ENCODE measurements at regions not wholly inside any gene's neighbourhood (a gene's known extent, or its start where the extent isn't known, plus 50 kb on each side); places are given as distances from the start of the nearest gene placed in this dataset.

DNA sequence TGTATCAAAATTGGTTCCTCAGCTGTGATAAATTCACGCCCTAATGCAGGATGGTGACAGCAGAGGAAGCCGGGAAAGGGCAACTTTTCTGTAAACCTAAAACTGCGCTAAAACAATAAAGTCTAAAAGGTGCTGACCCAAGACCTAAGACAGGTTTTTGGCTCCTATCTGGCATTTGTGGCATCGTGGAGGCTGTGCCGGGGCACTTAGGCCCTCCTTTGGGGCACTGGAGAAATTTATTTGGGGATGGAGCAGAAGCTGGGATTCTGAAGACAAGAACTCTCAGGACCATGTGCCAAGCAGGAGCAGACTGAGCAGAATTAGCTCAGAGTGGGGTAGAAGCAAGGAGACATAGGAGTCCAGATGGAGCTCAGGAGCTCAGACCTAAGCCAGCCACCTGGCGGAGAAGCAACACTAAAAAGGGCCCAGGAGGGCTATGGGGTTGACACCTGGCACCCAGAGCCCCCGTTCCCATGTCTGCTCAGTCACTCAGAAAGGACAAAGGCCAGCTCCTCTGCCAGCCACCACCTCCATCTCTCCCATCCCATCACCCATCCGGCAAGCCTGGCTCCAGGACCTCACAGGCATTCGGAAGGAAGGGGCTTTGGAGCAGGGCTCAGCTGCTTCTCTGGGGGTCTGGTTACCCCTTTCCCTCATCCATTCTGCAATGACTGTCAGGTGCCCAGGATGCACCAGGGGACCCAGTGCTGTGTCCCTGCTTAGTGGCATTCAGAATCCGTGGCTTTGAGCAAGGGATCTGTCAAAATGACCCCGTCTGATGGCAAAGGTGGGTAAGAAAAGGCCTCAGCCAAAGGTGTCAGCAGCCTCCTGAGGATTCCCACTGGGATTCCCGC is 347.7 kb downstream of the NPHP4 start:
- H3K27ac Mint-ChIP-seq: no peak overlapping the region
- no peaks in the 10 kb centered on the region for H3K4me1 Mint-ChIP-seq
- peaks cover 3% of the 10 kb centered on the region for H3K27me3 Mint-ChIP-seq
- no peak for ATAC-seq (ENCODE audit: low read depth)
- H3K36me3 Mint-ChIP-seq: no peaks in the 10 kb centered on the region
- no peak for DNase-seq
- H3K4me3 Mint-ChIP-seq: no peak overlapping the region
- POLR2A ChIA-PET: no interaction called here
- H3K9me3 Mint-ChIP-seq: peaks cover 8% of the 10 kb centered on the region

DNA sequence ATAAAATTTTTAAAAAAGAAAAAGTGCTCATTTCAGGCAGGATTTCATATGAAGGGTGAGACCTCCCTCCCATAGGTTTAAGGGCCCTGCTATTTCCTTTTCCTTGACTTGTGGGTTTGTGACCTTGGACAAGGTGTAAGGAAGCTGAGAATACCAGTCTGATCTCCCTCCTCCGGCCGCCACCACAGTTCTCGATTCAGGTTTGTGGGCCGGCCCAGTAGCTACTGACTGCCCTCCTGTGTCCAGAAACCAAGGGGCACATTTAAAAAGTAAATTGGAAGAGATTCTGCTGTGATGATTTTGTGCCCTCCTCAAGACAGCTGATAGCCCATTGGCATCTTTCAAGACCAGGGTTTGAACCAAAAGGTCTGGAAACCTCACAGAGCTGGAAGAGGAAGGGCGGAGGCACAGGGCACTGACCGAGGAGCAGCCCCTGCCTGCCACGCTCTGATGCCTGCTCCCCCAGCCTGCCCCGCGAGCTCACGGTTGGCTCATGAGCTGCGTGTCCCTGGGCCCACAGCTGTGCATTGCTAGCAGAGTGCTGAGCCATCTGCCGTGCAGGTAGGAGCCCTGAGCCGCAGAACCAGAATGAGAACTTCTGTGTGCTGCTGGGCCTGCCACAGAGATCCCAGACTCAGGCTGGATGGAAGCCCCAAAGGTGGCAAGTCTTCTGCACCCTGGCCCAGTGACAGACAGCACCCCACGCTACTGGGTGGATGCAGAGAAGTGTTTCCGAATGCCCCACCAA is 348.7 kb downstream of the NPHP4 start:
- POLR2A ChIA-PET: no interaction called here
- H3K27ac Mint-ChIP-seq: no peak overlapping the region
- H3K27me3 Mint-ChIP-seq: peaks cover 3% of the 10 kb centered on the region
- H3K4me1 Mint-ChIP-seq: no peaks in the 10 kb centered on the region
- no peak overlapping the region for H3K4me3 Mint-ChIP-seq
- no peaks in the 10 kb centered on the region for H3K36me3 Mint-ChIP-seq
- H3K9me3 Mint-ChIP-seq: peaks cover 8% of the 10 kb centered on the region
- DNase-seq (no peak), ATAC-seq (ENCODE audit: low read depth) (no peak)

DNA sequence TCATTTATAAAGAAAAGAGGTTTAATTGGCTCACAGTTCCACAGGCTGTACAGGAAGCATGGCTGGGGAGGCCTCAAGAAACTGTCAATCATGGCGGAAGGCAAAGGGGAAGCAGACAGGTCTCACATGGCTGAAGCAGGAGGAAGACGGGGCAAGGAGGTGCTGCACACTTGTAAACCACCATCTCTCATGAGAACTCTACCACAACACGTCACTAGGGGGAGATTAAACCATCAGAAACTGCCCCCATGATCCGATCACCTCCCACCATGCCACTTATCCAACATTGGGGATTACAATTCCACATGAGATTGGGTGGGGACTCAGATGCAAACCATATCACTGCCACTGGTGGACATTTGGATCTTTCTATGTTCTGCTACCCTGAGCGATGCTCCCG is 351.4 kb downstream of the NPHP4 start:
- ATAC-seq (ENCODE audit: low read depth) (no peak), DNase-seq (no peak)
- H3K27me3 Mint-ChIP-seq: no peaks in the 10 kb centered on the region
- H3K27ac Mint-ChIP-seq: no peak overlapping the region
- POLR2A ChIA-PET: no interaction called here
- peaks cover 2% of the 10 kb centered on the region for H3K9me3 Mint-ChIP-seq
- H3K4me3 Mint-ChIP-seq: no peak overlapping the region
- H3K4me1 Mint-ChIP-seq: no peaks in the 10 kb centered on the region
- no peaks in the 10 kb centered on the region for H3K36me3 Mint-ChIP-seq

DNA sequence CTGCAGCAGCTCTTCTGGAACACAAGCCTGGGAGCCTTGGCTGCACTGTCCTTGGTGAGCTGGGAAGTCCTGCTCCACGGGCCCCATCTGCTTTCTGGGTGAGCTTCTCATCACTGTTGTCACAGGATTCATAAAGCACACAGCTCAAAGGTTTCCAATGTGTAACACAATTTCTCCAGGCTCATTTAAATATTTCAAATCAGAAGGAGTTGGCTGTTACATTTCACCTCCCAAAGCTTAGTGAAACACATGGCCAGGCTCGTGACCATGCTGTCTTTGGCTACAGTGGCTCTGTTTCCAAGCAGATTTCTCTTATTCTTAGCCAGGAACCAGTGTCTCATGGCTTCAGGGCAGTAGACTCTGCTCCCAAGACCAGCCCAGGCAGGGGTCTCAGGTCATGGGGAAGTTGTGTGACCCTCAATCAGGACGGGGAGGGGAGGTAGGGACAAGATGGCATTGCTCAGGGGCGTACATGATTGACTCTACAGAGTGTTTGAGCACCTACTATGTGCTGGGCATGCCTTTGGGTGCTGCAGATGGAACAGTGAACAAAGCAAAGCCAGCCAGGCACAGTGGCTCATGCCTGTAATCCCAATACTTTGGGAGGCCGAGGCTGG is 353.0 kb downstream of the NPHP4 start:
- POLR2A ChIA-PET: no interaction called here
- H3K9me3 Mint-ChIP-seq: no peaks in the 10 kb centered on the region
- H3K36me3 Mint-ChIP-seq: no peaks in the 10 kb centered on the region
- H3K4me3 Mint-ChIP-seq: no peak overlapping the region
- DNase-seq: no peak
- H3K27me3 Mint-ChIP-seq: no peaks in the 10 kb centered on the region
- no peak for ATAC-seq (ENCODE audit: low read depth)
- H3K4me1 Mint-ChIP-seq: no peaks in the 10 kb centered on the region
- H3K27ac Mint-ChIP-seq: no peak overlapping the region

DNA sequence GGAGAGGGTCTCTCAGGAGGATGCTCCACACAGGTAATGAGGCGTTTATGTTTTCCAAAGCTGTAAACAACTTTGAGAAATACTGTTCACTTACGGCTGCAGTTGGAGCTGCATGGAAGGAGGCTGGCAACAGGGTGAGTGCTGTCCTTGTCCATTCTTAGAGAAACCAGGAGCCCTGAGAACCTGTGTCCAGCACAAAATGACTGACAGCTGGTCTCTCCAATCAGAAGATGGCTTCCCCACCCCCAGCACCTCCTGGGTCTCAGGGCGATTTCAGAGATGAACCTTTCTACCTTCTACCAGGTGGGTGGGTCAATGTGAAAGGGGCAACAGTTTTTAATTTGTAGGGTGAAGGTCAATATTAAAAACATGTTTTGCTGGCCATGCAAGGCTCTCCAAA is 353.6 kb downstream of the NPHP4 start:
- no peaks in the 10 kb centered on the region for H3K27me3 Mint-ChIP-seq
- no peak for DNase-seq
- H3K9me3 Mint-ChIP-seq: no peaks in the 10 kb centered on the region
- no peaks in the 10 kb centered on the region for H3K4me1 Mint-ChIP-seq
- no peak overlapping the region for H3K27ac Mint-ChIP-seq
- no peak overlapping the region for H3K4me3 Mint-ChIP-seq
- POLR2A ChIA-PET: no interaction called here
- ATAC-seq (ENCODE audit: low read depth): no peak
- H3K36me3 Mint-ChIP-seq: no peaks in the 10 kb centered on the region

DNA sequence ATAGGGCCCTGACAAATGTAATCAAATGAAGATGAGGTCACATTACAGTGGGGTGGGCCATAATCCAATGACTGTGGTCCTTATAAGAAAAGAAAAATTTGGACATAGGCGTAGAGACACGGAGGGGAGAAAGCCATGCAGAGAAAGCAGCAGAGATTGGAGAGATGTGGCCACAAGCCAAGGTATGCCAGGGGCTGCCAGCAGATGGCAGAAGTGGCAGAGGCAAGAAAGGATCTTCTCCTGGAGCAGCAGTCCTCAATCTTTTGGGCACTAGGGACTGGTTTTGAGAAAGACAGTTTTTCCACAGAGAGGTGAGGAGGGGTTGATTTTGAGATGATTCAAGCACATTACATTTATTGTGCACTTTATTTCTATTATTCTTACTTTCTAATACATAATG is 355.1 kb downstream of the NPHP4 start:
- ATAC-seq (ENCODE audit: low read depth): no peak
- Mint-ChIP-seq H3K9me3 (no peaks in the 10 kb centered on the region), H3K27ac (no peak overlapping the region), H3K27me3 (no peaks in the 10 kb centered on the region), H3K4me1 (no peaks in the 10 kb centered on the region), H3K36me3 (no peaks in the 10 kb centered on the region), H3K4me3 (no peak overlapping the region)
- POLR2A ChIA-PET: no interaction called here
- DNase-seq: no peak

DNA sequence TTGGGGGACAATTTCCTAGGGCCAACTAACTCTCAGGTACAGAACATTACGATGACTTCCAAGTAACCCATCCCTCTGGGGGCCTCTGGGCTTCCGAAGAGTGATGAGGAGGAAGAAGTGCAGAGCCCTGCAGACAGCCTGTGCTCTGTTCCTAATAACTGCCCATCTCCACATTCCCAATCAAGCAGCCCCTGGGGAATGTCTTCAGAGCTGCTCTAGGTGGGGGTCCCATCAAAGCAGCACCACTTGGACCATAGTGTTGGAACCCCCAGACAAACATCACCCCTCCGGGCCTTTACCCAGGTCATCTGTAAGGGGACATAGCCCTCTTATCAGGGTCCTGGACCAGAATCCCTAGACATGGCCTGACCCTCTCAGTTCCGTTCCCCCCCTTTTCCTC is 357.3 kb downstream of the NPHP4 start:
- no peak overlapping the region for H3K4me3 Mint-ChIP-seq
- H3K27me3 Mint-ChIP-seq: no peaks in the 10 kb centered on the region
- ATAC-seq (ENCODE audit: low read depth): no peak
- POLR2A ChIA-PET: no interaction called here
- no peaks in the 10 kb centered on the region for H3K9me3 Mint-ChIP-seq
- no peak for DNase-seq
- H3K36me3 Mint-ChIP-seq: no peaks in the 10 kb centered on the region
- H3K27ac Mint-ChIP-seq: no peak overlapping the region
- H3K4me1 Mint-ChIP-seq: no peaks in the 10 kb centered on the region

DNA sequence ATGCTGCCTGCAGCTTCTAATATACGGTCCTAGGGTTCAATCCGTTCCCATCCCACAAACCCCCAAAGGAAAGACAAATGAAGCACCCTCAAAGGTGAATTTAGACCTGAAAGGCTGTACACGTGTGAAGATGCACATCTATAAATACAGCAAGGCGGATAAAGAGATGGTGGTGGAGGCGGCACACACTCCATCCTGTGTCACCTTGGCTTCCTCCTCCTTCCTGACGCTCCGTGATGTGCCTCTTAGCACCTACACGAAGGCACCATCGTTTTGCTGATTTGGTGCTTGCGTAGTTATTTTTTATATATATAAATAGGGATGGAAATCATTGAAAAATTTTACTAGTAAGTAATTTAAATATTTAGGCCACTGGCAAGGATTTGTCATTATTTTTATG is 359.4 kb downstream of the NPHP4 start:
- no peak for DNase-seq
- H3K4me3 Mint-ChIP-seq: no peak overlapping the region
- H3K4me1 Mint-ChIP-seq: no peaks in the 10 kb centered on the region
- ATAC-seq (ENCODE audit: low read depth): no peak
- peaks cover 3% of the 10 kb centered on the region for H3K27me3 Mint-ChIP-seq
- POLR2A ChIA-PET: no interaction called here
- no peak overlapping the region for H3K27ac Mint-ChIP-seq
- H3K9me3 Mint-ChIP-seq: no peaks in the 10 kb centered on the region
- no peaks in the 10 kb centered on the region for H3K36me3 Mint-ChIP-seq

DNA sequence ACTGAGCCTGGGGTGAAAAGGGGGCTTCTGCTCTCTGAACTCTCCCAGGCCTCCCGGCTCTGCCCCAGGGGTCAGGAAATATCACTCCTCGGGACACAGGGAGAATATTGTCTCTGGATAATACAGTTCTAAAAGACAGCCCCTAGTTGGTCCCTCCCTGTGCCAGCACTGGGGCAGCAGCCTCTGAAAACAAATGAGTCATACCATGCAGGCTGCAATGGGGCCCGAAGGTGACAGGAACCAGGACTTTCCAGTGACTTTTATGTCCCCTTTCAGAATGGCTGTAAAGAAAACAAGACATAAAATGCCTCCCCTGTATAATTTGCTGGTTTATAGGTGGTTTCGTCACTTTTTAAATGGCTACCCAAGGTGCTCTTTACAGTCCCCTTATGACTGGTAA is 360.0 kb downstream of the NPHP4 start:
- no peaks in the 10 kb centered on the region for H3K36me3 Mint-ChIP-seq
- no peak overlapping the region for H3K4me3 Mint-ChIP-seq
- DNase-seq (no peak), ATAC-seq (ENCODE audit: low read depth) (no peak)
- POLR2A ChIA-PET: no interaction called here
- no peaks in the 10 kb centered on the region for H3K9me3 Mint-ChIP-seq
- H3K4me1 Mint-ChIP-seq: no peaks in the 10 kb centered on the region
- no peak overlapping the region for H3K27ac Mint-ChIP-seq
- H3K27me3 Mint-ChIP-seq: peaks cover 3% of the 10 kb centered on the region

DNA sequence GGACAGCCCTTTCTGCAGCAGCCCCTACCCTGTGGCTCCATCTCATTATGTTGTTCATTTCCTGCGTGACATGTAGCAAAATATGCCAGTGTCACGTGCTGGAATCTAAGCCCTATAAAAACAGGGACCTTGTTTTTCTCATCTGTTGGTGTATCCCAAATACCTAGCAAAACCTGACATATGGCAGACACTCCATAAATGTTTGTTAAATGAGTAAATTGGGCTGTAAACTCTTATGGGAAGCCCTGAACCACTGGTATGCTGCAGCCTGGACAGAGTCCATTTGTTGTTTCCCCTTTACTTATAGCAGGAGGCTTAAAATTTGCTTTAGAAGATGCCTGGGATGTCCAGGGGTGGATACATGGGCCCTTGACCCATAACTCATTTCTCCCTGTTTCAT is 363.8 kb downstream of the NPHP4 start:
- no peak for DNase-seq
- H3K27ac Mint-ChIP-seq: no peak overlapping the region
- H3K9me3 Mint-ChIP-seq: no peaks in the 10 kb centered on the region
- H3K27me3 Mint-ChIP-seq: peaks cover 10% of the 10 kb centered on the region
- H3K4me1 Mint-ChIP-seq: no peaks in the 10 kb centered on the region
- H3K36me3 Mint-ChIP-seq: peaks cover 1% of the 10 kb centered on the region
- no peak overlapping the region for H3K4me3 Mint-ChIP-seq
- no peak for ATAC-seq (ENCODE audit: low read depth)
- POLR2A ChIA-PET: no interaction called here

DNA sequence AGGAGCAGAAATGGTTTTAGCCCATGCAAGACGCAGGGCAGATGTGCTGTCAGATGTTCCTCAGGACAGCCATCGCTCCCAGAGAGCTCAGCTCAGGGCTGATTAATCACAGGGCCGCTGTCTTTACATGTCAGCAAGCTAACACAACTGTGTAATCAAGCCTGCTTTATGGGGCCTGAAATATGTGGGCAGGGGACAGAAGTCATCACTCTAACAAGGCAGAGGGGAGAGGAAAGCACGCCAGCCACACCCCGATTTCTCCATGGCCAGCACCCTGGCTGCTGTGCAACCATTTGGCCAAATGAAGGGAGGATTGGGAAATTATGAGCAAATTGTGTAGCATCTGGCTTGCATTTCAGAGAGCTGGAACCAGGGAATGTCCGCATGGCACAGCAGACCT is 368.8 kb downstream of the NPHP4 start:
- no peak for DNase-seq
- Mint-ChIP-seq H3K27me3 (peaks cover 14% of the 10 kb centered on the region), H3K4me1 (no peaks in the 10 kb centered on the region), H3K9me3 (no peaks in the 10 kb centered on the region), H3K27ac (no peak overlapping the region), H3K4me3 (no peak overlapping the region), H3K36me3 (peaks cover 1% of the 10 kb centered on the region)
- POLR2A ChIA-PET: no interaction called here
- no peak for ATAC-seq (ENCODE audit: low read depth)

DNA sequence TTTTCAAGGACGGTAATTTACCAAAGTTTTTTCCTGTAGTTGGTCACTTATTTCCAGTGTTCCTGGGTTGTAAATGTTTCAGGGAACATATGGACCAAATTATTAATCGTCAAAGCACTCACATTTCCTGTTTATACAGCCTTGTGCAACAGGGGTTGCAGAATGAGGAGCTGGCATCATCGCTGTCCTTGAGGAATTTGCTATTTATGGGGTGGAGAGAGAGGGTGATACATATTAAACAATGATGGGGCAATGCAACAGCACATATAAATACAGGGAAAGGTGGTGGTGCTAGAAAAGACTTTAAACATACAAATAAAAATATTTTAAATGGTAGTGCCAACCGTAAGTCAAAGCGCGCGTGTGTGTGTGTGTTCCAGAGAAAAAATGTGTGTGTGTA is 369.8 kb downstream of the NPHP4 start:
- peaks cover 1% of the 10 kb centered on the region for H3K36me3 Mint-ChIP-seq
- no peak for DNase-seq
- peaks cover 14% of the 10 kb centered on the region for H3K27me3 Mint-ChIP-seq
- ATAC-seq (ENCODE audit: low read depth): no peak
- no peaks in the 10 kb centered on the region for H3K4me1 Mint-ChIP-seq
- H3K4me3 Mint-ChIP-seq: no peak overlapping the region
- H3K27ac Mint-ChIP-seq: no peak overlapping the region
- POLR2A ChIA-PET: no interaction called here
- H3K9me3 Mint-ChIP-seq: no peaks in the 10 kb centered on the region

DNA sequence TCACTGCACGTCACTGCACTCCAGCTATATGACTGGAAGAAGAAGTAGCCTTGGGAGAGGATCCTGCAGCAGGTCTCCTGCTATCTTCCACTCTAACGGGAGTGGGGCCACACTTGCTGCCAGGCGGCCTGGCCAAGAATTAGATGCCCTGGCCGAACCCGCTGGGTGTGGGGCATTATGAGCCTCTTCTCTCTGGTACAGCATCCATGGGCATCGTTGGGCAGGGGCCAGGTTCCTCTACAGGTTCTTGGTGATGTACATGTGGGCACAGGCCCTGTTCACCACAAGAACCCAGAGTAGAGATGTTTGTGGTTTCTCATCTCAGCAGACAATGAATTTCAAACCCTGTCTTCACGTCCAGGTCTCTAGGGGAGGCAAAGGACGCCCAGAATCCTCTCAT is 370.5 kb downstream of the NPHP4 start:
- POLR2A ChIA-PET: no interaction called here
- Mint-ChIP-seq H3K4me1 (no peaks in the 10 kb centered on the region), H3K4me3 (no peak overlapping the region), H3K9me3 (no peaks in the 10 kb centered on the region), H3K27ac (no peak overlapping the region), H3K36me3 (peaks cover 1% of the 10 kb centered on the region), H3K27me3 (peaks cover 12% of the 10 kb centered on the region)
- DNase-seq (no peak), ATAC-seq (ENCODE audit: low read depth) (no peak)

DNA sequence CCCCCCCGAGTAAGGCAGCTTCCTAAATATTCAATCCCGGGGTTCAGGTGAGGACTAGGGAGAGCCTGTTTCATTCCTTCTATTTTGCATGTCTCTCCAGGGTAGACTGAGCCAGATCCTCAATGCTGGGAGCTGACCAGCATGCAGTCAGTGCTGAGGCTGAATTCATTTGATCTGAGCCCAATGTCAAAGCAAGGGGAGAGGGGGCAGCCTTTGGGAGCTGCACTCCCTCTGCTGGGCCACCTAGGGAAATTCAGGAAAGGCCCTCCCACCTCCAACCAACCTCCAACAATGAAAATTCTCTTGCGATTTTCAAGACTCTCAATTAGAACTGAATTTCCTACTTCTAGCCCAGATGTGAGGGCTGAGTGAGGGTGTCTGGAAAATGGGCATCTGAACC is 371.2 kb downstream of the NPHP4 start:
- no peak overlapping the region for H3K27ac Mint-ChIP-seq
- H3K4me1 Mint-ChIP-seq: no peaks in the 10 kb centered on the region
- ATAC-seq (ENCODE audit: low read depth): no peak
- no peak overlapping the region for H3K4me3 Mint-ChIP-seq
- H3K27me3 Mint-ChIP-seq: peaks cover 10% of the 10 kb centered on the region
- H3K9me3 Mint-ChIP-seq: no peaks in the 10 kb centered on the region
- H3K36me3 Mint-ChIP-seq: peaks cover 1% of the 10 kb centered on the region
- DNase-seq: no peak
- POLR2A ChIA-PET: no interaction called here
